Nephron (organoid): ENCODE measurements at regions not wholly inside any gene's neighbourhood (a gene's known extent, or its start where the extent isn't known, plus 50 kb on each side); places are given as distances from the start of the nearest gene placed in this dataset.

Source experiments
- H3K27ac Mint-ChIP-seq, 3 experiments: 2 replicates each; pipeline ENCODE4 v1.8.0; 2020; ENCODE audit warnings: mixed read lengths in 3 of 3, mild to moderate bottlenecking in 2 of 3, moderate library complexity in 1 of 3
- H3K27me3 Mint-ChIP-seq: 2 replicates; pipeline ENCODE4 v1.8.0; 2021; ENCODE audit warnings: low read depth, mild to moderate bottlenecking, moderate library complexity, mixed read lengths
- H3K36me3 Mint-ChIP-seq: 2 replicates; pipeline ENCODE4 v1.8.0; 2020; ENCODE audit warnings: low read depth, mixed read lengths
- H3K4me1 Mint-ChIP-seq: 2 replicates; pipeline ENCODE4 v1.8.0; 2020; ENCODE audit warnings: mixed read lengths
- H3K4me3 Mint-ChIP-seq, 3 experiments: 2 replicates each; pipeline ENCODE4 v1.8.0; 2020; ENCODE audit warnings: mild to moderate bottlenecking in 3 of 3, mixed read lengths in 3 of 3, moderate library complexity in 2 of 3
- H3K9me3 Mint-ChIP-seq: 2 replicates; pipeline ENCODE4 v1.8.0; 2020; ENCODE audit warnings: mixed read lengths
- CTCF ChIP-seq, 3 experiments: fragments of 200-600 bp; sonication (generic); IDR thresholded peaks; one replicate each; pipeline ENCODE4 v1.5.0; 2021; ENCODE audit warnings: antibody characterized with exemption in 3 of 3; ENCODE audit not compliant: unreplicated experiment in 3 of 3

- H3K27me3 Mint-ChIP-seq = no peaks in the 10 kb centered on the region
- peak overlapping the region; percentile 67 to 82 (median 82) for H3K4me3 Mint-ChIP-seq
Observed at GRCh38 chr21:16280686-16281091, 550.9 kb downstream of the USP25 start.

GRCh38 chr21:16283516-16283915 lies 553.7 kb downstream of the USP25 start:
- TF ChIP-seq CTCF (IDR thresholded peaks at IDR 0.05; ENCODE audit: unreplicated experiment in 3 of 3) = no peak
- Mint-ChIP-seq H3K27me3 (no peaks in the 10 kb centered on the region), H3K4me1 (peaks cover 77% of the 10 kb centered on the region), H3K4me3 (peak overlapping the region in 2 of 3 experiments; percentile 21 to 43), H3K9me3 (no peaks in the 10 kb centered on the region), H3K36me3 (peaks cover 4% of the 10 kb centered on the region), H3K27ac (peak overlapping the region; percentile 99 to 100 (median 100))

More at GRCh38 chr21:16280686-16281091, 550.9 kb downstream of the USP25 start:
- no peak for TF ChIP-seq CTCF (IDR thresholded peaks at IDR 0.05; ENCODE audit: unreplicated experiment in 3 of 3)
- Mint-ChIP-seq H3K27ac (peak overlapping the region; percentile 99 to 100 (median 100)), H3K4me1 (peaks cover 68% of the 10 kb centered on the region), H3K9me3 (no peaks in the 10 kb centered on the region), H3K36me3 (peaks cover 24% of the 10 kb centered on the region)

- peak overlapping the region; percentile 85 to 93 (median 86) for H3K27ac Mint-ChIP-seq
- peaks cover 59% of the 10 kb centered on the region for H3K4me1 Mint-ChIP-seq
- no peaks in the 10 kb centered on the region for H3K27me3 Mint-ChIP-seq
- peaks cover 18% of the 10 kb centered on the region for H3K36me3 Mint-ChIP-seq
- peak overlapping the region in 2 of 3 experiments; percentile 40 to 43 for H3K4me3 Mint-ChIP-seq
- no peaks in the 10 kb centered on the region for H3K9me3 Mint-ChIP-seq
- TF ChIP-seq CTCF (IDR thresholded peaks at IDR 0.05; ENCODE audit: unreplicated experiment in 3 of 3) = no peak
Observed at GRCh38 chr21:16285605-16286126, 555.9 kb downstream of the USP25 start.

GRCh38 chr21:16287046-16287445 lies 557.3 kb downstream of the USP25 start:
- no peaks in the 10 kb centered on the region for H3K9me3 Mint-ChIP-seq
- H3K27ac Mint-ChIP-seq = peak overlapping the region; percentile 69 to 85 (median 82)
- no peak for TF ChIP-seq CTCF (IDR thresholded peaks at IDR 0.05; ENCODE audit: unreplicated experiment in 3 of 3)
- H3K27me3 Mint-ChIP-seq = no peaks in the 10 kb centered on the region
- H3K4me1 Mint-ChIP-seq = peaks cover 45% of the 10 kb centered on the region
- no peak overlapping the region for H3K4me3 Mint-ChIP-seq
- peaks cover 30% of the 10 kb centered on the region for H3K36me3 Mint-ChIP-seq

- Mint-ChIP-seq H3K4me3 (no peak overlapping the region), H3K27me3 (no peaks in the 10 kb centered on the region), H3K9me3 (peaks cover 2% of the 10 kb centered on the region), H3K27ac (no peak overlapping the region), H3K36me3 (peaks cover 52% of the 10 kb centered on the region), H3K4me1 (peaks cover 12% of the 10 kb centered on the region)
- no peak for TF ChIP-seq CTCF (IDR thresholded peaks at IDR 0.05; ENCODE audit: unreplicated experiment in 3 of 3)
Observed at GRCh38 chr21:16291296-16291695, 561.5 kb downstream of the USP25 start.

GRCh38 chr21:16294128-16294527 lies 564.3 kb downstream of the USP25 start:
- peaks cover 6% of the 10 kb centered on the region for H3K9me3 Mint-ChIP-seq
- H3K36me3 Mint-ChIP-seq = peaks cover 65% of the 10 kb centered on the region
- H3K4me1 Mint-ChIP-seq = peaks cover 4% of the 10 kb centered on the region
- no peaks in the 10 kb centered on the region for H3K27me3 Mint-ChIP-seq
- peak overlapping the region in 2 of 3 experiments; percentile 40 for H3K27ac Mint-ChIP-seq
- no peak for TF ChIP-seq CTCF (IDR thresholded peaks at IDR 0.05; ENCODE audit: unreplicated experiment in 3 of 3)
- no peak overlapping the region for H3K4me3 Mint-ChIP-seq
